MCF 10A (cell line): ENCODE measurements at regions not wholly inside any gene's neighbourhood (a gene's known extent, or its start where the extent isn't known, plus 50 kb on each side); places are given as distances from the start of the nearest gene placed in this dataset.

Experiments
- BruUV-seq: library from RNA; stranded (reverse); fragments of 400-500 nt; replicated peaks from 2 replicates; lab custom pipeline; 2021; lab: Mats Ljungman, UMichigan
- CTCF ChIA-PET: fragments of 300-600 bp; sonication (Branson Sonifier 250); formaldehyde crosslinking; extraction: SDS; loops from one replicate; lab custom pipeline; 2021; ENCODE audit warnings: antibody characterized with exemption, inconsistent platforms; lab: Yijun Ruan, JAX
- POLR2A ChIA-PET: fragments of 300-600, 350-650 bp; sonication (Branson Sonifier 250); formaldehyde crosslinking; extraction: SDS; loops from one replicate; lab custom pipeline; 2020; ENCODE audit warnings: antibody characterized with exemption, inconsistent platforms; lab: Yijun Ruan, JAX
- DNase-seq: peaks from one replicate; pipeline ENCODE4 v3.0.0-alpha.2; 2018; ENCODE audit not compliant: unreplicated experiment
- H3K27ac Mint-ChIP-seq: one replicate; pipeline ENCODE4 v1.8.0; 2022; ENCODE audit warnings: mild to moderate bottlenecking, low read depth, mixed read lengths; ENCODE audit not compliant: unreplicated experiment
- H3K27me3 Mint-ChIP-seq: one replicate; pipeline ENCODE4 v1.8.0; 2022; ENCODE audit warnings: mixed read lengths; ENCODE audit not compliant: insufficient read depth, unreplicated experiment
- H3K36me3 Mint-ChIP-seq: one replicate; pipeline ENCODE4 v1.8.0; 2022; ENCODE audit warnings: mild to moderate bottlenecking, moderate library complexity, mixed read lengths; ENCODE audit not compliant: insufficient read depth, unreplicated experiment
- H3K4me1 Mint-ChIP-seq: one replicate; pipeline ENCODE4 v1.8.0; 2022; ENCODE audit warnings: mixed read lengths; ENCODE audit not compliant: insufficient read depth, unreplicated experiment
- H3K4me3 Mint-ChIP-seq: one replicate; pipeline ENCODE4 v1.8.0; 2022; ENCODE audit warnings: mild to moderate bottlenecking, moderate library complexity, mixed read lengths; ENCODE audit not compliant: unreplicated experiment
- H3K9me3 Mint-ChIP-seq: one replicate; pipeline ENCODE4 v1.8.0; 2022; ENCODE audit warnings: mixed read lengths; ENCODE audit not compliant: unreplicated experiment
- CTCF ChIP-seq: fragments of 200-600 bp; IDR thresholded peaks from one replicate; pipeline ENCODE4 v1.8.0; 2022; ENCODE audit warnings: antibody characterized with exemption, mild to moderate bottlenecking; ENCODE audit not compliant: unreplicated experiment
- intact Hi-C: fragments of 100-400 bp; cut with micrococcal nuclease; formaldehyde crosslinking; loops from 2 replicates; pipeline ENCODE4 v1.14.1; 2022

DNA sequence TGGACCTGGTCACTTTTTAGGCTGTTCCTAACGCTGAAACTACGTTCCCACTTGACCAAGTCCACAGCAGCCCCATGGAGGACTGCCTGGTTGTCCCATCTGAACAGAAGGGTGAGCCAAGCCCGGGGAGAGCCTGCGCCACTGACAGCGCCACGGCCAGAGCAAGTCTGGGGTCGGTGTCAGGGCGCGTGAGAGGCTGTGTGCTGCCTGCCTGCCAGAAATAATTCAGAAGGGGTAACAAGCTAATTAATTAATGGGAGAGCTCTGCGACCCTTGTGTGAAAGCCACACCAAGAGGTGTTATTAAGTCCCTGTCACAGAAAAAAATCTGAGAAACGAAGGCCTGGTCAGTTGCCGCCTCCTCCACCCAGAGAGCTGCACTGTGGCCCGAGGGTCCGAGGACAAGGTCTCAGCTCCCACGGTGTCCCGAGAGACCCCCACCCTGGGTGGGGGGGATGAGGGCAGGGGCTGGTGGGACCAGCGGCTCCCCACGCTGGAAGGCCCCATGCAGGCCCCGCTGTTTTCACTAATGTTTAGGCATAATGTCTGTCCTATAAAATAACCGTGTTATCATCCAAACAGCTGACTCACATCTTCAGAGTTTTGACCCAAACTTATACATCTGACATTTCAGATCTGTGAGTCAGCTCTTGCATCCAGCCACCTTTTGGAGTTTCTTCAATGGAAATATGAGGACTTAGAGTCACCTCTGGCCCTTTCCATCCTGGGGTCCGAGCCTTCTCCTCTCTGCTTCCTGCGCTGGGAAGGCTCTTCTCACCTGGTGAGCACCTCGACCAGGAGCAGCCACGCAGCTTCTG is 58.5 kb downstream of the DLL1 start:
- intact Hi-C loops, result no loop called here
- no peak overlapping the region for H3K4me3 Mint-ChIP-seq
- no TSS peak for BruUV-seq

DNA sequence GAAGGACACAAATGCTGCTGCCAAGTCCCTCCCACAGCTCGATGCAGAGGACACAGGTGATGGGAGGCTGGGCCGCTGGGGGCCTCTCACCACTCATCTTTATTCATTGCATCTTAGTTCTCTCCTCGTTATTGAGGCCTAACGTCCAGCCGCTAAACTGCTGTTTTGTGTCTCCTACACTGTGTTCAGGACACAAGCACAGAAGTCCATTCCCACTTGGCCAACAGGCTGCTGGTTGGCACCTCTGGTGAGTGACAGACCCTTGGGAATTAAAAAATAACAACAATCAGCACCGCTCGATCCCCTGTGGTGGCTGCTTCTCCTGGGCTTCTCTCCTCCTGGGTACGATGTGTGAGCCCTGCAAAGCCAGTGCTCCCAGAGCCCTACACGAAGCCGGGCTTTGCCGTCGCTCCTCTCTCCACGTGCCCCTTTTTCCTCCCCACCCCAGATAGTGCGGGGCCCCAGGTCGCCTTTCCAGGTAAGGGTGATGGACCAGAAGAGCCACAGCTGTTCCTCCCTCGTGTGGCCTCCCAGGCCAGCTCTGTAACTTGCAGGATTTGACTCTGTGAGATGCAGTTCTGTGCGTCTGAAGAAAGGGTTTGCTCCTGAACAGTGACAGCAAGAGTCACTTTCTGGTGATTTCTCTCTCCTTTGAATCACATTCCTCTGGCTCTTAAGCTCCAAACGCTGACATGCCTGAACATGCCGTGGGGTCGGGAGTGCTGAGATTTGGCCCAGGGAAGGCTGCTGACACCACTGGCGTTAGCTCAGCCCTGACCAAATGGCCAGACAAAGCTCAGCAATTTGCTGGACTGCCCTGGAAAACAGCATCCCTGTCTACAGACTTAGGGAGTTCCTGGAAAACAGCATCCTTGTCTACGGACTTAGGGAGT is 59.3 kb downstream of the DLL1 start:
- Mint-ChIP-seq H3K9me3 (no peaks in the 10 kb centered on the region), H3K4me1 (peaks cover 15% of the 10 kb centered on the region), H3K27me3 (no peaks in the 10 kb centered on the region), H3K36me3 (no peaks in the 10 kb centered on the region), H3K27ac (no peak overlapping the region), H3K4me3 (no peak overlapping the region)
- TF ChIP-seq CTCF, result no peak
- intact Hi-C loops, result no loop called here
- DNase-seq, result peak; percentile 44
- ChIA-PET CTCF (interaction anchor here (1.4 kb wide), 1 partner anchor 263 kb away, joined by 4 read pairs; no protein-coding TSS in a partner anchor), POLR2A (interaction anchor here (1.0 kb wide), 1 partner anchor 74 kb away, joined by 3 read pairs; the partner anchor contains the start of gene FAM120B)
- no TSS peak for BruUV-seq

More for the DNA sequence above, 58.5 kb downstream of the DLL1 start:
- POLR2A ChIA-PET, result interaction anchor here (0.7 to 1.0 kb wide), 3 partner anchors 9 to 74 kb away, joined by 3 to 4 read pairs (median 3); partner anchors contain the start of gene FAM120B
- no peak for TF ChIP-seq CTCF
- DNase-seq, result peak; percentile 32
- no peak overlapping the region for H3K27ac Mint-ChIP-seq
- no peaks in the 10 kb centered on the region for H3K27me3 Mint-ChIP-seq
- H3K9me3 Mint-ChIP-seq, result no peaks in the 10 kb centered on the region
- H3K4me1 Mint-ChIP-seq, result peaks cover 14% of the 10 kb centered on the region
- CTCF ChIA-PET, result interaction anchor here (1.4 kb wide), 1 partner anchor 264 kb away, joined by 4 read pairs; no protein-coding TSS in a partner anchor
- H3K36me3 Mint-ChIP-seq, result no peaks in the 10 kb centered on the region

- H3K36me3 Mint-ChIP-seq, result no peaks in the 10 kb centered on the region
- POLR2A ChIA-PET, result no interaction called here
Observed at GRCh38 chr6:170230520-170231292, 60.2 kb downstream of the DLL1 start.

More at GRCh38 chr6:170230520-170231292, 60.2 kb downstream of the DLL1 start:
- CTCF ChIA-PET, result interaction anchor here (0.6 kb wide), 1 partner anchor 1378 kb away, joined by 4 read pairs; no protein-coding TSS in a partner anchor
- BruUV-seq, result no TSS peak
- no peaks in the 10 kb centered on the region for H3K27me3 Mint-ChIP-seq
- no peak for DNase-seq
- H3K4me3 Mint-ChIP-seq, result no peak overlapping the region
- peaks cover 23% of the 10 kb centered on the region for H3K4me1 Mint-ChIP-seq
- intact Hi-C loops, result no loop called here
- H3K27ac Mint-ChIP-seq, result no peak overlapping the region
- no peaks in the 10 kb centered on the region for H3K9me3 Mint-ChIP-seq
- no peak for TF ChIP-seq CTCF
